ENCODE measurements at regions not wholly inside any gene's neighbourhood (a gene's known extent, or its start where the extent isn't known, plus 50 kb on each side); places are given as distances from the start of the nearest gene placed in this dataset.

DNA sequence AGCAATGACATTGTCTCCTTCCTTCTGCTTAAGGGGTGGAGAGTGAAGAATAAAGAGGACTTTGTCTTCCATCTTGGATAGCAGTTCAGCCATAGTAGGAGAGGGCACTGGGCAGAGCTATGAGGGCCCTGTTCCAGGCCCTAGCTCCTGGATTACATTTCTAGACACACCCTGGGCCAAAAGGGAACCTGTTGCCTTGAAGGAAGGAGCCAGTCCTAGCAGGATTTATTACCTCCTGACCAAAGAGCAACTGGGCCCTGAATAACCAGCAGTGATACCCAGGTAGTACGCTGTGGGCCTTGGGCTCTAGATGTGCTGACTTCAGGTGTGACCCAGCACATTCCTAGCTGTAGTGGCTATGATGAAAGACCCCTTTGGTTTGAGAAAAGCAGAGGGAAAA, 95.8 kb downstream of the RMI1 start:
- no peak for TF ChIP-seq EGR1 (IDR thresholded peaks at IDR 0.05)

DNA sequence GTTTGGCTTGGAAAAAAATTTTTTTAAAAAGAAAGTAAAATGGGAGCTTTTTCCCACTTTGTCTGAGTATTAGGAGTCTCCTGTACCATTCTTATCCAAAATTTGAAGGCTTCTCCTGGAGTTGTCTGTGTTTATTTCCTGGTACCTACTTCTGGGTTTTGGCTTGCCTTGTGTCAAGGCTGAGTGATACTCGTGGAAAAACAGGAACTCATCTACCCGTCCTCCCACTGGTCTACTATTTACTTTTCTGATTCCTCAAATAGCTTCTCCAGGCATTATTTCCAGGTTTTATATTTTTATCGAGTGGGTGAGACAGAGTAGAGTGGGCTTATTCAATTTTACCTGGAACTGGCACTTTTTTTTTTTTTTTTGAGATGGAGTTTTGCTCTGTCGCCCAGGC, 99.4 kb downstream of the RMI1 start:
- TF ChIP-seq, protein P1, sequence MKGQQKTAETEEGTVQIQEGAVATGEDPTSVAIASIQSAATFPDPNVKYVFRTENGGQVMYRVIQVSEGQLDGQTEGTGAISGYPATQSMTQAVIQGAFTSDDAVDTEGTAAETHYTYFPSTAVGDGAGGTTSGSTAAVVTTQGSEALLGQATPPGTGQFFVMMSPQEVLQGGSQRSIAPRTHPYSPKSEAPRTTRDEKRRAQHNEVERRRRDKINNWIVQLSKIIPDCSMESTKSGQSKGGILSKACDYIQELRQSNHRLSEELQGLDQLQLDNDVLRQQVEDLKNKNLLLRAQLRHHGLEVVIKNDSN (IDR thresholded peaks at IDR 0.05), result no peak
- TF ChIP-seq CREB1 (IDR thresholded peaks at IDR 0.05; ENCODE audit: low read depth), result no peak
- TF ChIP-seq YY1 (IDR thresholded peaks at IDR 0.05; ENCODE audit: low read depth), result no peak
- TF ChIP-seq TCF12 (IDR thresholded peaks at IDR 0.05; ENCODE audit: low read depth), result no peak
- TF ChIP-seq, protein P2, sequence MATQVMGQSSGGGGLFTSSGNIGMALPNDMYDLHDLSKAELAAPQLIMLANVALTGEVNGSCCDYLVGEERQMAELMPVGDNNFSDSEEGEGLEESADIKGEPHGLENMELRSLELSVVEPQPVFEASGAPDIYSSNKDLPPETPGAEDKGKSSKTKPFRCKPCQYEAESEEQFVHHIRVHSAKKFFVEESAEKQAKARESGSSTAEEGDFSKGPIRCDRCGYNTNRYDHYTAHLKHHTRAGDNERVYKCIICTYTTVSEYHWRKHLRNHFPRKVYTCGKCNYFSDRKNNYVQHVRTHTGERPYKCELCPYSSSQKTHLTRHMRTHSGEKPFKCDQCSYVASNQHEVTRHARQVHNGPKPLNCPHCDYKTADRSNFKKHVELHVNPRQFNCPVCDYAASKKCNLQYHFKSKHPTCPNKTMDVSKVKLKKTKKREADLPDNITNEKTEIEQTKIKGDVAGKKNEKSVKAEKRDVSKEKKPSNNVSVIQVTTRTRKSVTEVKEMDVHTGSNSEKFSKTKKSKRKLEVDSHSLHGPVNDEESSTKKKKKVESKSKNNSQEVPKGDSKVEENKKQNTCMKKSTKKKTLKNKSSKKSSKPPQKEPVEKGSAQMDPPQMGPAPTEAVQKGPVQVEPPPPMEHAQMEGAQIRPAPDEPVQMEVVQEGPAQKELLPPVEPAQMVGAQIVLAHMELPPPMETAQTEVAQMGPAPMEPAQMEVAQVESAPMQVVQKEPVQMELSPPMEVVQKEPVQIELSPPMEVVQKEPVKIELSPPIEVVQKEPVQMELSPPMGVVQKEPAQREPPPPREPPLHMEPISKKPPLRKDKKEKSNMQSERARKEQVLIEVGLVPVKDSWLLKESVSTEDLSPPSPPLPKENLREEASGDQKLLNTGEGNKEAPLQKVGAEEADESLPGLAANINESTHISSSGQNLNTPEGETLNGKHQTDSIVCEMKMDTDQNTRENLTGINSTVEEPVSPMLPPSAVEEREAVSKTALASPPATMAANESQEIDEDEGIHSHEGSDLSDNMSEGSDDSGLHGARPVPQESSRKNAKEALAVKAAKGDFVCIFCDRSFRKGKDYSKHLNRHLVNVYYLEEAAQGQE (IDR thresholded peaks at IDR 0.05; ENCODE audit: low read depth), result no peak
- TF ChIP-seq CEBPB (IDR thresholded peaks at IDR 0.05), result no peak
- TF ChIP-seq EGR1 (IDR thresholded peaks at IDR 0.05), result no peak
- no peak for TF ChIP-seq TAF1 (IDR thresholded peaks at IDR 0.05; ENCODE audit: low read depth)

DNA sequence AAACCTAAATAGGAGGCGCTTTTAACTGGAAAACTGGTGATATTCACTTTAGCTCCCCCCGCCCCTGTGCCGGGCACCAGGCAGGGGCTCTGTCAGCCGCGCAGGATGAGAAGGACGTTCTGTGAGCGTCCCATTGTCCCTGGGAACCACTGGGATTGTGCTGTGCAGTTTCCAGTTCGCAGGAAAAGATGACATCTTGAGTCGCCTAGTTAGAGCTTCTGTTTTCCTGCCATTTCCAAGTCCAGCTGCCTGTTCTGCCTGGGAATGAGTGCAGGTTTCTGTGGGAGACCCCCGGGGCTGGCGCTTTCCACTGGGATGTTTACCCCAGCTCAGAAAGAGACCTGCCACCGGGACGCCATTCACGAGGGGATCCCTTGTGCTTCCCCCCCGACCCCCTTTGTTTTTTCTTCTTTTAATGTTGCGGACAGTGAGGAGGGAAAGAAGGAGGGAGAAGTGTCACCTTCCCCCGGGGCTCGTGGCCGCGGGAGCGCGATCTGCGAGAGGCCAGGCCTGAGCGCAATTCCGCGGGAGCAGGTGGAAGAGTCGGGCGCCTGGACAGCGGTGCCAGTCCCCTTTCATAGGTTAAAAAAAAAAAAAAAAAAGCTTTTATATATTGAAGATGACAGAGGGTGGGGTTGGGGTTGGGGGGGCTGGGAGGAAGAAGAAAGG, 121.5 kb downstream of the RMI1 start:
- TF ChIP-seq TEAD4 (IDR thresholded peaks at IDR 0.05) (no peak), TAF1 (IDR thresholded peaks at IDR 0.05; ENCODE audit: low read depth) (no peak), TCF12 (IDR thresholded peaks at IDR 0.05; ENCODE audit: low read depth) (no peak), YY1 (IDR thresholded peaks at IDR 0.05; ENCODE audit: low read depth) (no peak), CREB1 (IDR thresholded peaks at IDR 0.05; ENCODE audit: low read depth) (no peak), EGR1 (IDR thresholded peaks at IDR 0.05) (no peak), NFIC (IDR thresholded peaks at IDR 0.05) (no peak)
- TF ChIP-seq, protein P2 (IDR thresholded peaks at IDR 0.05; ENCODE audit: low read depth), result no peak
- TF ChIP-seq, protein P1 (IDR thresholded peaks at IDR 0.05), result no peak

DNA sequence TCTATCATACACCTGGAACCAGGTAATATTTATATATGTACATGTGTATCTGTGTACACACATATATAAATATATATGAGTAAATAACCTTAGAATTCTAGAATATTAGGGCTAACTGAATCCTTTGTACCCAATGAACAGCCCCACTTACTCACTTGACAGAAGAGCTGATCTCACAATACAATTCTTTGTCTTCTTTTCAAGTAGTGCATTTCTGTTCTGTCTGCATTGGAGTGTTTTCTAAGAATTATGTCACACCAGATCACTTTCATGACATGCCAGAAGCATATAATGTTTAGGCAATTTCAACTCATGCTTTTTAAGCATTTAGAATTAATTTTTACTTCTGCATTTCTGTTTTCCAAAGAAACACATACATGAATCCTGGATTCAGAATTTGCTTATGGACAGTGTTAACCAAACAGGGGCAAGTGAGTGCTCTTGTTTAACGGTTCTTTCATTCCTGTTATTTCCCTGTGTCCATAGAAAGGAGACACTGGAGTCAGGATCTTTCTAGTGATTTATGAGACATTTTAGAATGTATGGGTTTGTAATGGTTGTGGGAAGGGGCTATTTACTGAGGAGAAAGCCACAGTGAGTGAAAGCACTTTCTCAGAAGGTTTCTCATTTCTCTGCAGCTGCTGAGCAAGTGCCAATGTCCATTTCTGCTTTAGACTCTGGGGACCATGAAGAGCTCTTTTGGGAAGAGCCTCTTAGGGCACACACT, 123.2 kb downstream of the RMI1 start:
- no peak for TF ChIP-seq FOXM1 (IDR thresholded peaks at IDR 0.05; ENCODE audit: borderline replicate concordance, low read depth)
- TF ChIP-seq ZBTB7A (IDR thresholded peaks at IDR 0.05; ENCODE audit: low read depth), result no peak
- no peak for TF ChIP-seq TAF1 (IDR thresholded peaks at IDR 0.05; ENCODE audit: low read depth)
- TF ChIP-seq NFIC (IDR thresholded peaks at IDR 0.05), result no peak
- TF ChIP-seq RAD21 (IDR thresholded peaks at IDR 0.05; ENCODE audit: low read depth), result no peak
- TF ChIP-seq CEBPB (IDR thresholded peaks at IDR 0.05), result no peak
- TF ChIP-seq TEAD4 (IDR thresholded peaks at IDR 0.05), result no peak
- TF ChIP-seq CREB1 (IDR thresholded peaks at IDR 0.05; ENCODE audit: low read depth), result no peak
- TF ChIP-seq TCF12 (IDR thresholded peaks at IDR 0.05; ENCODE audit: low read depth), result no peak
- no peak for TF ChIP-seq YY1 (IDR thresholded peaks at IDR 0.05; ENCODE audit: low read depth)
- TF ChIP-seq EGR1 (IDR thresholded peaks at IDR 0.05), result no peak
- TF ChIP-seq, protein P3, sequence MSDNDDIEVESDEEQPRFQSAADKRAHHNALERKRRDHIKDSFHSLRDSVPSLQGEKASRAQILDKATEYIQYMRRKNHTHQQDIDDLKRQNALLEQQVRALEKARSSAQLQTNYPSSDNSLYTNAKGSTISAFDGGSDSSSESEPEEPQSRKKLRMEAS (IDR thresholded peaks at IDR 0.05), result no peak
- TF ChIP-seq EP300 (IDR thresholded peaks at IDR 0.05; ENCODE audit: borderline replicate concordance), result no peak
- TF ChIP-seq, protein P2 (IDR thresholded peaks at IDR 0.05; ENCODE audit: low read depth), result no peak
- TF ChIP-seq, protein P1 (IDR thresholded peaks at IDR 0.05), result no peak
